ENCODE measurements at regions not wholly inside any gene's neighbourhood (a gene's known extent, or its start where the extent isn't known, plus 50 kb on each side); places are given as distances from the start of the nearest gene placed in this dataset.
"Not testable (repeated sequence)": the region's sequence is repeated elsewhere in the genome, so short reads cannot be mapped to it uniquely, and the experiment has no call there.

DNA sequence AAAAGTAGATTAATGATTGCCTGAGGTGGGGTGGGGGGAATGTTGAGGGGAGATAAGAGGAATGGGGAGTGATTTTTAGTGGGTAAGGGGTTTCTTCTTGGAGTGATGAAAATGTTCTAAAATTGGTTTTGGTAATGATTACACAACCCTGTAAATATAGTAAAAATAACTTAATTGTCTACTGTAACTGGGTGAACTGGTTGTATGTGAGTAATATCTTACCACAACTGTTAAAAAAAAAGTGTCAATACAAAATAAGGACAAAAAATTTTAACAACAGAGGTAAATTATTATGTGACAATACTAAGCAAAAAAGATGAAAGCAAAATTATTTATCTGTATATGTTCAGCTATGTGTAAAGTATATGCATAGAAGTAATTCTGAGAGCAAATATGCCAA, 86.3 kb upstream of the RASSF8 start:
- DNase-seq (ENCODE audit: low spot score): no peak

DNA sequence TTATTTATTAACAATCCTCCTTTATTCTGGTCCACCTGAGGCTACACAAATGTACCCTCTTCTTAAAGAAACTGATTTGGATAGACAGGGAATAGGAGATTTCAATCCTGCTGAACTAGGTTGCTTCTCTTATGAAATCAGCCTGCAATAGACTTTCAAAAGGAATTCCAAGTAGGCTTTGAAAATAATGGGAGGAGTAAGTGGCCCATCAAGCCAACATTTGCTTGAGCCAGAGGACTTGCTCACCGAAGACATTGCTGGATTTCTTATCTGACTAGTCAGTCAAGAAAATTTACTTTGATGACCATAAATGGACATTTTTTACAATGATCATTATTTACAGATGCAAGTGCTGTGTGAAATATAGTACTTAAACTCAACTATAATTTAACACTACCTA, 82.8 kb upstream of the RASSF8 start:
- DNase-seq (ENCODE audit: low spot score): no peak

DNA sequence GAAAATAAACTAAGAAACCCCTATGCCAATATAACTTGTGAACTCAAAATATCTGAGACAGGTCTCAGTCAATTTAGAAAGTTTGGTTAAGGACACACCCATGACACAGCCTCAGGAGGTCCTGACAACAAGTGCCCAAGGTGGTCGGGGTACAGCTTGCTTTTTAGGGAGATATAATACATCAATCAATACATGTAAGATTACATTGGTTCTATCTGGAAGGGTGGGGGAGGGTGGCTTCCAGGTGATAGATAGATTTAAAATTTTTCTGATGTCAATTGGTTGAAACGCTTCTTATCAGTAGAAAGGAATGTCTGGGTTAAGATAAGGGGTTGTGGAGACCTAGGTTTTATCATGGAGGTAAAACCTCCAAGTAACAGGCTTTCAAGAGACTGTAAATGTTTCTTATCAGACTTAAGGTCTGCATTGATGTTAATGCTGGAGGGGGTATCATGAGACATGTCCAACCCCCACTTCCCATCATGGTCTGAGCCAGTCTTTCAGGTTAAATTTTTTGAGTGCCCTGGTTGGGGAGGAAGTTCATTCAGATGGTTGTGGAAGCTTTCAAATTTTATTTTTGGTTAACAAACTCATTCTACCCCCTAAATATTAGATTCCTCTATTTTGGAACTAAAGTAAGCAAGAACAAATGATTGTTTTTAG, 82.0 kb upstream of the RASSF8 start:
- no peak for DNase-seq (ENCODE audit: low spot score)

DNA sequence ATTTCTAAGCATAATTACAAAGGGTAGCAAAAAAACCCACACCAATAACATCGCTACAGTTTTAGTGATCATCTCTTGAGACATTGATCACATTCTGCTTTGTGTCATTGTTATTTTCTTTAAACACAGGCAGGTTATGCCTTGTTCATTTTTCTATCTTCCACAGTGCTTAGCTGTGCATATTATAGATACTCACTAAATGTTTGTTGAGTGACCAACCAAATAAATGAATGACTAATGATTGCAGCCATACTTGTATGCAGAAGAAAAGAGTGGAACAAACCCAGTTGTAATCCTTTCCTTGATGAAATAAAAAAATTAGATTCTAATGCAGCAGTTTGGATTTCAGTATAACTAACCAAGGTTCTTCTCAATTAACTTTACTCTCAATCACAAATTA, 81.0 kb upstream of the RASSF8 start:
- no peak for DNase-seq (ENCODE audit: low spot score)

DNA sequence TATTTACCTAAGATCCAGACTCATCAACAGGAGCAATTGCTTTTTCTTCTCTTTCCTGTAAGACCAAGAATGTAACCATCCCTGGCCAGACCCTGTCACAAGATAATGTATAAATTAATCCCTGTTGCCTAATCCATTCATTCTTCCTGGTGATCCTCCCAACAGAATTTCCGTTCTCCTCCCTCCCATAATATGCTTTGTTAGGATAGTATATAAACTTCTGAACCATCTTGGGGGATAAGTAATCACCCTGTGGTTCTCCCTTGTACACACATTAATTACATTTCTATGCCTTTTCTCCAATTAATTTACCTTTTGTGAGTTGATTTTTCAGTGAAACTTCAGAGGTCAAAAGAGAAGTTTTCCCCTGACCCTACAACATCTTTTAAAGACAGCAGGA, 76.2 kb upstream of the RASSF8 start:
- DNase-seq (ENCODE audit: low spot score): no peak

DNA sequence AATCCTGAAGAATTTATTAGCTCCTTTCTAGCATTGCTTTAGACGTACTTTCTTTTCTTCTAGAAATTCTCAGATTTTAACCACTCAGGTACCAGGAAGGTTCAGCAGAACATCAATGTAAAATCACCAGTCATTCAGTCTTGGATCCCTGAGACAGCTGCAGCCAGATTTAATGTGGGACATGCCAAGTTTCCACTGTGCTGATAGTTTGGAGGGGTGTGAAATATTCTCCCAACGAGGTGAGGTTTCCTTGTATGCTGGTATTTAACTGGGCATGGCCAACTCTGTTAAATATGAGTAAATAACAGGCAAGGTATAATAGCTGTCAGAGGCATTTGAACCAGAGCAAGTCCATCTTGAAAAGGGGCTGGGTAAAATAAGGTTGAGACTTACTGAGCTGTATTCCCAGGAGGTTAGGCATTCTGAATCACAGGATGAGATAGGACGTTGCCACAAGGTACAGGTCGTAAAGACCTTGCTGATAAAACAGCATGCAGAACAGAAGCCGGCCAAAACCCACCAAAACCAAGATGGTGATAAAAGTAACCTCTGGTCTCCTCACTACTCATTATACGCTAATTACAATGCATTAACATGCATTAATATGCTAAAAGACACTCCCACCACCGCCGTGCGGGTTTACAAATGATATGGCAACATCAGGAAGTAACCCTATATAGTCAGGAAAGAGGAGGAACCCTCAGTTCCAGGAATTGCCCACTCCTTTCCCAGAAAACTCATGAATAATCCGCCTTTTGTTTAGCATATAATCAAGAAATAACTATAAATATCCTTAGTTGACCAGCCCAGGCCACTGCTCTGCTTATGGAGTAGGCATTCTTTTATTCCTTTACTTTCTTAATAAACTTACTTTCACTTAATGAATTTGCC, 75.2 kb upstream of the RASSF8 start:
- DNase-seq (ENCODE audit: low spot score): no peak

DNA sequence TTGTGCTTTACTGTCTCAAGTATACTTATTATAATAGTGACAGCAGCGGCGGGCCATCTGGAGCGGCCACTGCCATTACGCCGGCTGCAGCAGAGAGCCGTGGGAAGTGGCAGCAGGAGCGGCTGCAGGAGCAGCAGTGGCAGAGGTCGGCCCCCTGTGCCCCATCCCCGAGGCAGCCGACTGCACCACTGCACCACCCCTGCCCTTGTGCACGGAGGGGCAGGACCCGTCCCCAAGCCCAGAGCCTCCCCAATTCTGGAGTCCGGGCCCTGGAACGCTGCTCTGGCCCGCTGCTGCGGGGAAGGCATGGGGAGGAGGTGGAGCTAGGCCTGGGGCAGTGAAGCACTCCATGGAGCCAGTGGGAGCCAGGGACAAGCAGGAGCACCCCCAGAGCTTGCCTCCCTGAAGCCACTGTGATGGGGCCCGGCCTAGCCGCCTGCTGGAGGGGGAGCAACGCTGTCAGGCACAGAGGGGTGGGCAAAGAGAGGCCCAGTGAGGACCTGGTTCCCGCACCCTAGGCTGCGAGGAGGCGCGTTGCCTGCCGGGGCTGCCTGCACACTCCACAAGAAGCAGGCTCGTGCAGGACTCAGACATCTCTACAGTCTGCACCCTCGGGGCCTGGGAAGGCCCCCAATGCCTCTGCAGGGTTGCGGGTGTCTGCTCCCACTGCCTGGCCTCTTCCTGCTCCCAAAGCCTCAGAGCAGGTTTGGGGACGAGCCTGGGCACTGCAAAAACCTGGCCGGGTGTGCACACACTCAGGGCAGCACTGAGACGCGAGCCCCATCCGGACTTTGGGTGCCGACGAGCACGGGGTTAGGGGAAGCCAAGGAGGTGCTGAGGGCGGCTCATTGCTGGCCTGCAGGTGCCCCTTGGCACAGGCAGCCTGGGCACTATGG, 74.2 kb upstream of the RASSF8 start:
- no peak for DNase-seq (ENCODE audit: low spot score)

DNA sequence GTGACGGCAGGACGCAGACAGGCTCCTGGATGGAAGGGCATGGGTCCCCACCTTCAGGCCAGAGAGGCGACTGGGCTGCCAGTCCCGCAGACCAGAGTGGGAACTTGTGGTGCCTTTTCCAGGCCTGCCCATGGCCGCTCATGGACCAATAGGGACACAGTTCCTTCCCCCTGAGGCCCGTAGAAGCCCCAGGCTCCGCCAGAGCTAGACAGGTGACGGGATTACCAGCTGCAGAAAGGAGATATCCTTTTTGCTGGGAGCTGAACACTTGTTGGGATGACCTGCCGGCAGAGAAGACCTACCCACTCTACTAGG, 73.6 kb upstream of the RASSF8 start:
- no peak for DNase-seq (ENCODE audit: low spot score)

DNA sequence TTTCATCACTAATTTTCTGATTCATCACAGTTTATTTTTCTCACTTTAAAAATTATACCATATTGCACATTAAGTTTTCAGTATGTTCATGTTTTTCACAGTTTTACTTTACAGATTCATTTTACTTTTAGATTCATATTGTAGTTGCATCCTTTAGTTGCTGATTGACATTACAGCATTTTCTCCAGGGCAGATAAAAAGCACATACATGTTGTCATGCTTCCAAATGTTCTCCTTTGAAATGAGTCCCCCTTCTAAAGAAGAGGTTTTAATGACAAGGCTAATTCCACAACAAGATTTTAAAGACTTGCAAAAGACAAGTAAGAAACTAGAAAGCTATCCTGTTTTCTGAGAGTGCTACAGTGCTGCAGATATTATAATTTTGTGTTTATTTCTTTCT, 72.1 kb upstream of the RASSF8 start:
- DNase-seq (ENCODE audit: low spot score): no peak

DNA sequence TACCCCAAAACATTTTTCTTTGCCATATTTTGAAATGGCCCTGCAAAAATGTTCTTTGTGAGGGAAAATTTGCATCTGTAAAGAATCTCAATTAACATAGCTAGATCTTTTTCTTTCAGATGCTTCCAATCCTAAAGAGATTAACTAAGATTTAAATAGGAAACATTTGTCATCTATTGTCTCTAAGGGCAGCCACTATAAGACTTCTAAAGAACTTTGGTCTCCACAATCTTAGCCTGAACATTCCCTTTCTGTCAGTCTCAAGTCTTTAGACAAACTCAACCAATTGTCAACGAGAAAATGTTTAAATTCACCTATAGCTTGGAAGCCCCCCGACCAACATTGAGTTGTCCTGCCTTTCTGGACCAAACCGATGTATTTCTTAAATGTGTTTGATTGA, 71.1 kb upstream of the RASSF8 start:
- no peak for DNase-seq (ENCODE audit: low spot score)

DNA sequence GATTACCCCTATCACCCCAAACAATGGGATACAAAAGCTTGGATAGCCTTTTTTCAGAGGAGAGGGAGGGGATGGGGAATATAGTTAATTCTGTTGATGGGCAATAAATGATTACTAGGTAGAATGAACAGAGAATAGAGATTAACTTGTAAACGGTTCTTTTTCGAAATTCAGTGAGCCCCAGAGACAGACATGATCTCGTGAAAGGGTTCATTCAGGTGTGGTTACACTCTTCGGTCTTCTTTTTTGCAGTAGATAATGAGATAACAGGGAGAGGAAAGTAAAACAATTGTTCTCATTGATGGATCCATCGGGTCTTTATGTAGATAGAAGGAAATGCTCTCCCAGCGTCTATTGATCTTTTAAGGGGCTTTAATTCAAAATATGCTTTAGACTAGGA, 69.3 kb upstream of the RASSF8 start:
- DNase-seq (ENCODE audit: low spot score): no peak

DNA sequence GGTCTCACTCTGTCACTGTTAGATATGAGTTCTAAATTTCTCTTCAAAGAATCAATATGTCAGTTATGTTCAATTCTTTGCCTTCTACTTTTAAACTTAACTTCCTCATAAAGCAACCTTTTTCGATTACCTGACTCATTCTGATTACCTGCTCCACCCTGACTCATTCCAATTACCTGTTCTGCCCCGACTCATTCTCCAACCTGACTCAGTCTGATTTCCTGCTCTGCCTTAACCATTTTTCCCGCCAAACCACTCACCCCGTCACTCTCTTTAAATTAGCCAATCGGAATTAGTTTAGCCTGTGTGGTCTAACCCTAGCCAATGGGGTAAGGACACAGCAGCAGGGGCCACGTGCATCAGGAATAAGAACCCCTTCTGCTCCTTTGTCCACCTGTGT, 67.4 kb upstream of the RASSF8 start:
- not testable (repeated sequence) for DNase-seq (ENCODE audit: low spot score)

DNA sequence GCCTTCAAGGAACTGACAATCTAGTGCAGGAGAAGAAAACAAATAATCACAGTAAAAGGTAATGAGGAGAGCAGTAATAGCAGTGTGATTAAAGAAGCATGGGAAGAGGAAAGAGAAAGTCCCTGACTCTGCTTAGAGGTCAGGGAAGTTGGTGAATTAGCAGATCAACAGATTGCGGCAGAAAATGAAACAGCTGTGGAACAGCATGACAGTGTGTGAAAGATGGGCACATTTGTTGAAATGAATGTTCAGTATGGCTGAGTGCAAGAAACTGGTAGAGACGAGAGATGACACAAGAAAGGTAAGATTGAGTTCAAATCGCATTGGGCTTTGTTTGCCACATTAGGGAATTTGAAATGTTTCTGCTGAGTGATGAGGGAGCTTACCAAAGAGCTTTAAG, 63.7 kb upstream of the RASSF8 start:
- no peak for DNase-seq (ENCODE audit: low spot score)

DNA sequence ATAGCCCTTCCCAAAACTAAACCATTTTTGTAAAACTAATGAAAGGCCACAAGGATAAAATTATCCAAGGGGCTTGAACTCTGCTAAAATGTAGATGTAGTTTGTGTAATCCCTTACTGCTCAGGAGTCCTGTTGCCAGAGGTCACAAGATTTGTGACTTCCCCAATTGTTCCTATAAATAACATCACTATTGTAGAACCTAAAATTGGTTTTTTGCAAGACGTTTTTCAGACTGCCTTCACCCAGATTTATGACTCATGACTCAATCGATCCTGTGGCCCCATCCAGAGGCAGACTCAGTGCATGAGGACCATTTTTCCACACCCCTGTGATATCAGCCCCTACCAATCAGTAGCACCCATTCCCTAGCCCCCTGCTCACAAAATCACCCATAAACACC, 61.5 kb upstream of the RASSF8 start:
- no peak for DNase-seq (ENCODE audit: low spot score)

DNA sequence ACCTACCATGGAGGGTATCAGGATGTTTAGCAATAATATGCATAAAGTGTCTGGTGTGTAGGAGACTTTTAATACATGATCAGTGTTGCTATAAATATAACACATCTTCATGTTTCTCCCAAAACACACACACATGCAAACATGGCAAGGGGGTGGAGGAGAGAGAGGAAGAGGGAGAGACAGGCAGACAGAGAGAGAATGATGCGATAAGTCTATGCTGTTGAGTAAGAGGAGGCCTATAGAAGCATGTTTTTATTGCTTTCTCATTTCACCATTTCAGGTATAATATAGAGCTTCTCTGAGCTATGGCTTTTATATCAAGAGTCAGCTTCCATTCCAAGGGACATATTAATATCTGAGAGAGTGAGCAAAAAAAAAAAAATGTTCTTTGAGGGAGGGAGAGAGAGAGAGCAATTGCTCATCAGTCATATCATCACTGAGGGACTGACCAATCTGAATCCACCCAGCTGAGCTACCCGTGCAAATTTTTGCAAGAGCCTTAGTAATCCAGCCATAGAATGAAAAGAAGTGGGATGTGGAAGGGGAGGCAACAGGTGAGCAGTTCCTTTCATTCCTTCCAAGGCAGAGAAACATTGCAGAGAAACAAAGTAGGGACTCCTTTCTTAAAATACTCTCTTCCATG, 54.8 kb upstream of the RASSF8 start:
- DNase-seq (ENCODE audit: low spot score): no peak

DNA sequence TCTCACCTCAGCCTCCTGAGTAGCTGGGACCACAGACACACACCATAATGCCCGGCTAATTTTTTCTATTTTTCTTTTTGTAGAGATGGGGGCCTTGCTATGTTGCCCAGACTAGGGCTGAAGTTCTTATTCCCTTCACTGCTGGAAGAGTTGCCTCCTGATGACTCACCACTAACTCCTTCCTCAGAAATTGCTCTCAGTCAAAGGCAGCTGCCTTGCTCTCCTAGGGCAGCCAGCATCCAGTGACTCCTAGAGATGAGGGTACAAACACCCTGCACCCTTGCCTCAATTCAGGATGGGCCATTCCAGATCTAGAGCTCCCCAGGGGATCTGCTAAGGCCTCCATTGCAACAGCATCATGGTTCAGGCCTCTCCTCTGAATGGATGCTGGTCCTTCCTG, 54.0 kb upstream of the RASSF8 start:
- no peak for DNase-seq (ENCODE audit: low spot score)

DNA sequence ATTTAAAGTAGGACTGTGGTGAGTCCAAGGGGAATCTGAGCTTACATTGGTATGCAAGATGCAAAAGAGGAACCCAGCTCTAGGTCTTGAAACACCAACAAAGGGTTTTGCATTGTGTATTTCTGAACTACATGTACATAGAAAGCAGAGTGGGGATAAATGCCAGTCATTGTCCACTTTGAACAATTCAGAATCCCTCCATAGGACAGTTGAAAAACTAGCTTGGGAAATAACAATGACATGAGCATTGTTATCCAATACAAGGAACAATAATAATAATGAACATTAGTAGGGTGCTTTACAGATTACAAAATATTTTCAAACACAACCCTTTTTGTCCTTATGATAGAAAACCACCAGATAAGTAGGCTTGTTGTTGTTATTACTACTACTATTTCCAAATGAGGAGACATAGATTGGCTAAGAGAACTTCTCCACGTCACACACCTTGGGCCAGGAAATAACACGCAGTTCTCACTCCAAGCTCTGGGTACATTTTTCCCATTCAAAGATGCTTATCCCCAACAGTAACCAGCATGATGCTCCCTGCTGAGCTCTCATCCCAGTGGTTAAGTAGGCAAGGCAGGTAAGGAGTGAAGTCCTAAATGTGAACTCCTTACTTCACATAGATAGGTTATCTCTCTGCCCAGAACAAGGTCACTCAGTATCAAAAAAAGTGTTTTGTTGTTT, 51.7 kb upstream of the RASSF8 start:
- no peak for DNase-seq (ENCODE audit: low spot score)
